ENCODE measurements at regions not wholly inside any gene's neighbourhood (a gene's known extent, or its start where the extent isn't known, plus 50 kb on each side); places are given as distances from the start of the nearest gene placed in this dataset.
"Not testable (repeated sequence)": the region's sequence is repeated elsewhere in the genome, so short reads cannot be mapped to it uniquely, and the experiment has no call there.

DNA sequence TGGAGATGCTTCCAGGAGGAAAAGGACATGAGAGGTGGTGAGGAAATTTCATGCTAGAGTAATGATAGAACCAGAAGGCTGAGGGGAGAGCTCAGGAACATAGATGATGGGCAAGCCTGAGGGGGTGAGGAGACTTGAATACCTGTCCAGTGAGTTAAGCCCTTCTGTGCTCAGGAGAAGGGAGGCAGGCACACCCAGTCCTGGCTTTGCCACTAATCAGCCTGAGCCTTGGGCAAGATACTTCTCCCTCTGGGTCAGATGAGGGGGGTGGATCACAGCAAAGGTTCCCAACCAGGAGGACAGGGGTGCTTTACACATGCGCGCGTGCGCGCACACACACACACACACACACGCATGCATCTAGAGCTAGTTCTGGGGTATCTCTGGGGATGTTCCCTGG is 60.5 kb upstream of the KCNK12 start:
- in situ Hi-C loops (cut with HindIII; ENCODE audit: low pct_ligation_motif_present, low pct_unique_long_range_greater_than_20kb, low sequenced_read_pairs) = no loop called here
- no peak for DNase-seq

DNA sequence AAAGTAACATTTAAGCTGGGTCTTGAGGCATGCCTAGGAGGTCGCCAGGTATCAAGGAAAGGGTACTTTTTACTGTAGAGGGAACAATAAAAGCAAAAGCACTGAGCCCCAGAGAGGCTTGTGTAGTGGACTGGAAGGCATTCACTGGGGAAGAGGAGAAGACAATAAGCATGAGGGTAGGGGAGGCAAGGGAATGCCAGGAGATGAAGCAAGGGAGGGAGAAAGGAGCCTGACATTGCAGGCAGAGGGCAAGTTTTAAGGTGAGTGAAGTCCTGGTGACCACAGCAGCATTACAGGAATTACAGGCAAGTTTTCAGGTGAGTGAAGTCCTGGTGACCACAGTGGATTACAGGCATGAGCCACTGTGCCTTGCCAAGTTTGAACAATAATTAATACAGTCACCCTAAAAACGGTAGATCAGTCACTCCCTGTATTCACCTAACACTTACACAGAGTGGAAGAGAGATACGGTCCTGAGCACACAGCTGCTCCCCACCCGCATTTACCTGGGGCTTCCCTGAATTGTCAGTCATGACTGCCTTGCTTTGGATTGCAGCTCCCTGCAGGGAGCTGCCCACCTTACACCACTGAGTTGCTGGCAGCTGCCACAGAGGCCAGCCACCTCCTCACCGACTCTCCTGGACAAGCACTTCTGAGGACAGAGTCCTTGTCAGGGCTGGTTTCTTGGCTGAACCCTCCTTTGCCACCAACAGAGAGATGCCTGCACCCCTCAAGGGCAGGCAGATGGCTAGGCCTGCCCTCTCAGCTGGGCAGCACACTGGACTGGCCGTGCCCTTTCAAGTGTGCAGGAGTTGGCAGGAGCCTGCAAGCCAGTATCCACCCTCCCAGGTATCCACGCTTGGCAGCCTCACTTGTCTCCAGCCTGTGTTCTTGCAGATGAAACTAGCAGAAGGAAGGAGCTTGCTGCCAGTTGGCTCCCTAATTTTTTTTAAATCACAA is 59.0 kb upstream of the KCNK12 start:
- DNase-seq = no peak
- in situ Hi-C loops (cut with HindIII; ENCODE audit: low pct_ligation_motif_present, low pct_unique_long_range_greater_than_20kb, low sequenced_read_pairs) = no loop called here

DNA sequence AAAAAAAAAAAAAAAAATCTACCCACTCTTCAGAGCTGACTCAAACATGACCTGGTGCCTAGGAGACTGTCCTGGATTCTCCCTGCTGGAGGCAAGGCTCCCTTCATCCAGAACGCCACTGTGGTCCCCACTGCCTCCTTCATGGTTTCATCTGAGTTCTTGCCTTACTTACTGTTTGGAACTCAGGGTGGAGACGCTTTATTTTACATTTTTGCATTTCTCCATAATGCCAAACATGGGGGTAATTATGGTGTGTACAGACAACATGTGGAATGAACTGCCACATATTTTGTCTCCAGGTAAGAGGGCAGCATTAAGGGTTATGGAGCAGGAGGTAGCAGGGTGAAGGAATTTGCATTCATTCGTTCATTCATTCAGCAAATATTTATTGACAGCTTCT is 58.1 kb upstream of the KCNK12 start:
- no peak for DNase-seq
- in situ Hi-C loops (cut with HindIII; ENCODE audit: low pct_ligation_motif_present, low pct_unique_long_range_greater_than_20kb, low sequenced_read_pairs) = no loop called here

- in situ Hi-C loops (cut with HindIII; ENCODE audit: low pct_ligation_motif_present, low pct_unique_long_range_greater_than_20kb, low sequenced_read_pairs) = no loop called here
- no peak for DNase-seq
Measured at GRCh38 chr2:47626664-47627063, 55.9 kb upstream of the KCNK12 start.

GRCh38 chr2:47623140-47623539 is 52.4 kb upstream of the KCNK12 start:
- DNase-seq = not testable (repeated sequence)

DNA sequence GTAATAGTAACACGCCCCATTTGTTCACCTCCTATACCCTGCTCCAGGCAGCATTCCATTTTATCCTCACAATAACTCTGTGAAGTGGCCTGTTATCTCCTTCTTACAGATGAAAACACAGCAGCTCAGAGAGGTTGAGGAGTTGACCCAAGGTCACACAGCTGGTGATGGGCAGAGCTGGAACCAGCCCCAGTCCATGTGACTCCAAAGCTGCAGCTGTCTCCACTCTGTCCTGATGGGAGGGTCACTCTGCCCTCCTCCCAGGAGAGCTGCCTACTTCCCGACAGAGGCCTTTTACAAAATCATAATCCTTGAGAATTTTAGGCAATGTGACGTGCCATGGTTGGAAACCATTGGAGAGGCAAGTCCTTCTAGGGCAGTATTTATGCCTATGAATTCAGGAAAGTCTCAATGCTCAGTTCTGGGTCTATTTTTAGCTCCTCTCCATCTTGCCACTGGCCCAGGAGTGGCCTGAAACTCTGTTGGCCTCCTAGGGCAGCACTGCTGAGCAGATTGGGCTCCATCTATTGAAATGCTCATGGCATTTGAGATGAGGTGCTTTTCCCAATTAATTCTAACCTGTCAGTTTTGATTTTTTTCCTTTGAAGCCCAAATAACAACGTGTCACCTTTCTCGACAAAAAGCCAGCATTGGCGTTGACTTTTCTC is 50.1 kb upstream of the KCNK12 start:
- DNase-seq = no peak
- in situ Hi-C loops (cut with HindIII; ENCODE audit: low pct_ligation_motif_present, low pct_unique_long_range_greater_than_20kb, low sequenced_read_pairs) = no loop called here

More at GRCh38 chr2:47623140-47623539, 52.4 kb upstream of the KCNK12 start:
- in situ Hi-C loops (cut with HindIII; ENCODE audit: low pct_ligation_motif_present, low pct_unique_long_range_greater_than_20kb, low sequenced_read_pairs) = not testable (repeated sequence)

All from ACHN (cell line).